H7 (cell line): ENCODE measurements at regions not wholly inside any gene's neighbourhood (a gene's known extent, or its start where the extent isn't known, plus 50 kb on each side); places are given as distances from the start of the nearest gene placed in this dataset.
A peak's percentile ranks its signal among the peaks of the same experiment; 100 is the strongest.
"Not testable (repeated sequence)": the region's sequence is repeated elsewhere in the genome, so short reads cannot be mapped to it uniquely, and the experiment has no call there.

Source experiments
- DNase-seq: peaks from one replicate; pipeline ENCODE4 v3.0.0; 2012
- H3K27me3 ChIP-seq: 2 replicates; pipeline ENCODE4 v1.6.0; 2011; ENCODE audit warnings: mild to moderate bottlenecking, low read length; ENCODE audit not compliant: control insufficient read depth, insufficient read depth
- H3K36me3 ChIP-seq: replicated peaks from 2 replicates; pipeline ENCODE4 v1.5.1; 2011; ENCODE audit warnings: low read length; ENCODE audit not compliant: control insufficient read depth, insufficient read depth
- H3K4me3 ChIP-seq: 2 replicates; pipeline ENCODE4 v1.5.1; 2011; ENCODE audit warnings: low read depth, mild to moderate bottlenecking, control low read depth, low read length, moderate library complexity; ENCODE audit not compliant: insufficient read depth

DNA sequence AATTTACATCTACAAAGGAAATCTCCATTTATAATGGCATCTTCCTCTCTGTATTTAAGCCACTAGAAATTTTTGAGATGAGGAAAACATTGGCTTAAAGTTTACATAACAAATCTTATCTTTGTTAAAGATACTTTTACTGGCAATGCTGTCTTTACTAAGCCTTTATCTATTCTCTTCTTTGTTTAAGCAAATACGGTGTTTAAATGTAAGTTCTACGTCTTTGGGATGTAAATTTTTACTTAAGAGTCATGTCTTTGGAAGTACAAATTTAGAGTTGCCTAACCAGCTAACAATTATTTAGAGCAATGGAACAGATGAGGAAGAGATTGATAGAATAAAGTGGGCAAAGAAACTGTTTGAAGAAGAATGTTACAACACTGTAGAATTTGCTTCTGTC is 1024.0 kb upstream of the PCDH10 start:
- Histone ChIP-seq H3K27me3 (no peaks in the 10 kb centered on the region), H3K4me3 (no peak overlapping the region), H3K36me3 (no peaks in the 10 kb centered on the region)
- no peak for DNase-seq

DNA sequence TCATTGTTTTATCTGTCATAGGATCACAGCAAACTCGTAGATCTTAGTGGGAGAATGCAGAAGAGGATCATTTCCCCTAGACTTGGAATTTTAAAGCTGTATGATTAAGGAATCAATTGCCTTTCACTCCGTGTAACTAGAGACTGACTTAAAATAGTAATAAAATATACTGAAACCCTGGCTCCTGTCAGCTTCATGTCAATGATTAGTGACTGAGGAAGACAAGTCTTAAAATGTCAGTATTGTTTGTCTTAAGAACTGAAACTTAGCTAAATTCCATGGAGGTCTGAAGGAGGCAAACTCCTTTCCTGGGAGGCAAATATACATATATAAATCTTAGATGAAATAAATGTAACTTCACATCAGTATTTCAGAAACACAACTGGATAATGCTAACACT is 1016.7 kb upstream of the PCDH10 start:
- Histone ChIP-seq H3K27me3 (no peaks in the 10 kb centered on the region), H3K4me3 (no peak overlapping the region), H3K36me3 (no peaks in the 10 kb centered on the region)
- no peak for DNase-seq

DNA sequence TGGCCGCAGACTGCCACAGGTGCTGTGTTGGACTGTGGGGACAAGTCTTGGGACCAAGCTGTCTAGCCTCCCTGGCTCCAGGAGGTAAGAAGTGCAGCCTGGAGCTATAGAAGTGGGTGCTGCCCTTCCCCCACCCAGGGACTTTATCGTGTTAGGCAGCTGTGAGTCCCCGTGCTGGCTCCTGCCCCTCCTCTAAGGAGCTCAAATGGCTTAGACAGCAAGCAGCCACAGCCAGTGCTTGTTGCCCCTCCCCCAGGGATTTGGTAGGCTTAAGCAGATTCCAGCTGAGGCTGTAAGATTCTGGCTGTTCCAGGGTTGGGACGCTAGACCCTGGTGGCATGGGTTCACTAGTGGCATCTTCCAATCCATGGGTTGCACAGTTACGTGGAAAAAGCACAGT is 979.4 kb upstream of the PCDH10 start:
- Histone ChIP-seq H3K36me3 (no peaks in the 10 kb centered on the region), H3K27me3 (no peaks in the 10 kb centered on the region), H3K4me3 (no peak overlapping the region)
- DNase-seq, result no peak

DNA sequence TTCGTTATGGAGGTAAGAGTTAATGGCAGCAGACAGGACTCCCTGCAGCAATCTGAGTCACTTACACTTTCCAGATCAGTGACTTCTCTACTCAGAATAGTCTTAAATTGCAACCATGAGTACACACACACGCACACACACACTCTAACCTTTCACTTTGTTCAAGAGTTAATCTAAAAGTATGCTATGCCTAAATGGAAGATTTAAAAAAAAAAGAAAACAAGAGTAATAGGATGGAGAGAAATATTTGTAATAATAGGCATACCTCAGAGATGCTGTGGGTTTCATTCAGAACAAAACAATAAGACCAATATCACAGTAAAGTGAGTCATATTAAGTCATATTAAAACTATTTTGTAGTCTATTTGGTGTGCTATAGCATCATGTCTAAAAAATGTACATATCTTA is 969.1 kb upstream of the PCDH10 start:
- no peak overlapping the region for H3K4me3 ChIP-seq
- no peaks in the 10 kb centered on the region for H3K27me3 ChIP-seq
- DNase-seq, result no peak
- H3K36me3 ChIP-seq, result no peaks in the 10 kb centered on the region

DNA sequence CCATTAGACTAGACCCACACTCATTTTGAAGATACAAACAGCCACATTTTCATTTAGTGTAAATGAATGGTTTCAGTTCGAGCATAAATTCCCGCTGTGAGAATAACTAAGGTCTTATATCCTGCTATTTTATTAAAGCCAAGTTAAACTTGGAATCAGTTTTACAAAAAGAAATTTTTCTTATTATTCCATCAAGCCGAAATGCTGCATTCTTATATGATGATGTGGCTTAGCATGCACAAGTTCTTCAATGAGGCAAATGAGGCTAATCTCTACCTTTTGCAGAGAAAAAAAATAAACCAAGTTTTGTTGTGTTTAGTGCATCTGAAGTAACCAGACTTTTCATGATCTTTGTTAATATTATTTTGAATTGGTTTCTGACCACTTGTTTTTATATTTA is 953.9 kb upstream of the PCDH10 start:
- DNase-seq, result no peak
- H3K27me3 ChIP-seq, result no peaks in the 10 kb centered on the region

DNA sequence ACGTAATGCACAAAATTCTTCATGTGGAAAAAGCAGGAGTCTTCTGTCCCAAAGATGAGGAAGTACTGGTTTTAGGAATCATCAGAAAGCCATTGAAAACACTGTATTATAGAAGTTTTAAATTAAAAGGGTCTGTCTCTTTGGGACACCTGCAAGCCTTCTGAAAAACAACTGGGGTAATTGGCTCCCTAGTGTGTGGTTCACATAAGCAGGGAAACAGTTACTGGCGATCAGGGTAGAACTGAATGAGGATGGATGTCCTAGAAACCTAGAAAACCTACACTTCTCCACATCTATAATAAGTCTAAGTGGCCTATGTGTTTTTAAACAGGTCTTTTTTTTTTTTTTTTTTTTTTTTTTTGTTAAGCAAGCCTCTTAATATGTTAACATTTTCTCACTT is 945.5 kb upstream of the PCDH10 start:
- no peak for DNase-seq
- Histone ChIP-seq H3K27me3 (no peaks in the 10 kb centered on the region), H3K4me3 (no peak overlapping the region), H3K36me3 (no peaks in the 10 kb centered on the region)

More for the DNA sequence above, 953.9 kb upstream of the PCDH10 start:
- no peaks in the 10 kb centered on the region for H3K36me3 ChIP-seq
- H3K4me3 ChIP-seq, result no peak overlapping the region

DNA sequence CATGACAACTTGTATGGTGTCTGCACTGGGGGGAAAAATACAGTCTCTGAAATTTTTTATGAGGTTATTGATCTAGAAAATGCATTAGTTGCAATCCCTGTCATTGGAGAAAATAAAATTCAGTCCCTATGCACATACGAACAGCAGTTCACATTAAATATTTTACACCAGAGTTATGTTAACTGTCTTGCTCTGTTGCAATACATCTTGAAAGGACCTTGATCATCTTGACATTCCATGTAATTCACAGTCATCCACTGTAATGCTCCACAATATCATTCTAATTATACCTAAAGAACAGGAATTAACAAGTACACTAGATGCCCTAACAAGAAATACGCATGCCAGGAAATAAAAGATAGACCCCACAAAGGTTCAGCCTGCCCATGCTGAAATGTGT is 934.6 kb upstream of the PCDH10 start:
- no peaks in the 10 kb centered on the region for H3K36me3 ChIP-seq
- no peak for DNase-seq
- no peaks in the 10 kb centered on the region for H3K27me3 ChIP-seq
- no peak overlapping the region for H3K4me3 ChIP-seq

DNA sequence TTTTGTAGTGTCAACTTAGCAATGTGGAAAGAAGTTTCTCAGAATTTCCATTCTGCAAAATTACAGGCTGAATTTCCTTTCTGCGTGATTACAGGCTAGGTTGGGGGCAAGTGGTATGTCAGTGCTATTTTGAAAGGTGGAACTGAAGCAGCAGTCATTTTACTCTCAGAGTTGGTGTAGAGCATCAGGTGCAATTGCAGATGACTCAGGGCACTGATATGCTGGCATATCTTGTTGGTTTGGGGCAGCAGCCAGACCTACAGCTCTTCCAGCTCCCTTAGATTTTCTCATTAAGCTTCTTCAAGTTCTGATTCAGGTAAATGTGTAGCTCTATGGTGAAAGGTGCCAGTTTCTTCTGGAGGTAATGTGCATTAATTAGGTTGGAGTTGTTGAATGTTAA is 930.7 kb upstream of the PCDH10 start:
- Histone ChIP-seq H3K4me3 (no peak overlapping the region), H3K36me3 (no peaks in the 10 kb centered on the region), H3K27me3 (no peaks in the 10 kb centered on the region)
- DNase-seq, result no peak

DNA sequence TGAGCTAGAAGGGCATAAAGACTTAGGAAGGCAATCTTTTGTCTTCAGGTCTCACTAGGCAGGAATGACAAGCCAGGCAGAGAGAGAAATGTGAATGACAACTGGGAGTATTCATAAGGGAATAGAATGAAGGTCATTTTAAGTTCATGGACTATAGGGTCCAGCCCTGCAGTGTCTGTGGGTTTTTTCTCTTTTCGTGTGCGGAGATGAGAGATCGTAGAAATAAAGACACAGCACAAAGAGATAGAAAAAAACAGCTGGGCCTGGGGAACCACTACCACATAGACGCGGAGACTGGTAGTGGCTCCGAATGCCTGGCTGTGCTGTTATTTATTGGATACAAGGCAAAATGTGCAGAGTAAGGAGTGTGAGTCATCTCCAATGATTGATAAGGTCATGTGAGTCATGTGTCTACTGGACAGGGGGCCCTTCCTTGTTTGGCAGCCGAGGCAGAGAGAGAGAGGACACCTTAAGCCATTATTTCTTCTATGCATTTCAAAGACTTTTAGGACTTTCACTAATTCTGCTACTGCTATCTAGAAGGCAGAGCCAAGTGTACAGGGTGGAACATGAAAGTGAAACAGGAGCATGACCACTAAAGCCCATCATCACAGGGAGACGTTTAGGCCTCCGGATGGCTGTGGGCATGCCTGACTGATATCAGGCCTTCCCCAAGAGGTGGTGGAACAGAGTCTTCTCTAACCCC is 921.8 kb upstream of the PCDH10 start:
- H3K27me3 ChIP-seq, result no peaks in the 10 kb centered on the region
- DNase-seq, result no peak
- no peaks in the 10 kb centered on the region for H3K36me3 ChIP-seq
- H3K4me3 ChIP-seq, result no peak overlapping the region

DNA sequence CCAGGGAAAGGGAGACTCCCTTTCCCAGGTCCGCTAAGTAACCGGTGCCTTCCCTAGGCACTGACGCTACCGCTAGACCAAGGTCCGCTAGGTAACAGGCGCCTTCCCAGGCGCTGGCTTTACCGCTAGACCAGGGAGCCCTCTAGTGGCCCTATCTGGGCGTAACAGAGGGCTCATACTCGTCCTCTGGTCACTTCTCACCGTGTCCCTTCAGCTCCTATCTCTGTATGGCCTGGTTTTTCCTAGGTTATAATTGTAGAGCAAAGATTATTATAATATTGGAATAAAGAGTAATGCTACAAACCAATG is 921.3 kb upstream of the PCDH10 start:
- H3K4me3 ChIP-seq, H3K36me3 ChIP-seq, H3K27me3 ChIP-seq: not testable (repeated sequence)
- DNase-seq, result peak; percentile 1

DNA sequence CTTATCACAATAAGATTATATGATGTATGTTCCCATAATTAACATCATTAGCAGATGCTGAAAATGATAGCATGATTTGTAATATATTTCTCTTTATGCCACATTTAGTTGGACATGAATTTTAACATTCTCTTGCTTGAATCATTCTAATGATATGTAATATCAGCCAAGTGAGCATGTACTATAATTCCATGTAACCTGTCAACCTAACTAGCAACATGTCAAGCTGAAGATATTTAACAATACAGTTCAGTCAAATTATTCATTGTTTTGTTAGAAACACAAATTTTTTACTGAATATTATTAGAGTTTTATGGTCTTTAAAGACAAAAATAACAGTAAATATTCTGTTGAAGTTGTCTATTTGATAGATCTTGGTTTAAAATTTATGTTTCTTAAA is 920.4 kb upstream of the PCDH10 start:
- H3K4me3 ChIP-seq, result no peak overlapping the region
- H3K27me3 ChIP-seq, result no peaks in the 10 kb centered on the region
- H3K36me3 ChIP-seq, result no peaks in the 10 kb centered on the region
- no peak for DNase-seq

DNA sequence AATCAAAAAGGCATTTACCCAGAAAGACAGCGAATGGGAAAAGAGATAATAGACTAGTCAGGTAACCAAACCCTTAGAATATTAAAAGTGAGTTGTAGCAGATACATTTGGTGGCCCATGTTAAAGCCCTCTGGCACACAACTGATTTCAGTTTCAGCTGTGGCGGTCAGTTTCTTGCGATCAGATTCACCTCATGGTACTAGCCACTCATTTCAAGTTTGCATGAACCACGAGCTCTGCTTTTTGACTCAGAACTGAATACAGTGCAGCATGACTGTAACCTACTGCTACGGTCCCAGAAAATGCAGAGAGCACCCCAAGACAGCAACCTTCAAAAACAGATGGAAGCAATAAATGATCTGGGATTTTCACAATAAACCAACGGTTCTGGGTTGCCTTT is 919.1 kb upstream of the PCDH10 start:
- H3K27me3 ChIP-seq, result no peaks in the 10 kb centered on the region
- DNase-seq, result no peak
- no peak overlapping the region for H3K4me3 ChIP-seq
- no peaks in the 10 kb centered on the region for H3K36me3 ChIP-seq

DNA sequence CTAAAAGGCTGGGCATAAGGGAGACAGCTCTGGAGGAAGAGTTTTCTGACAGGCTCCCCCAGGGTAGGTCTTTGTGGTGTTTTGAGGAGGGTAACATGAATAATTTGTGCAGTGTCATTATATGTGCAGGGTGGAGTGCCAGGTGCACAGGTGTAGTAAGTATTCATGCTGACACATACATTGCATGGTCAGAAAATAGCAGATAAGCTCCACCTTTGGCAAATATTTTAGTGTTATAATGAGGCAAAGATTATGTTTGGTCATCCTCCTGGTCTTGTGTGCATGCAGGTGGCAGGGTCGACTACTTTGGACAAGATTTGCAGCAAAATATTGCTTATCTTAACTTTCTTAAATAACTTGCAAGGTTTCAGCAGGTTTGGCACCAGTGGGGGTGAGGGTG is 910.4 kb upstream of the PCDH10 start:
- Histone ChIP-seq H3K27me3 (no peaks in the 10 kb centered on the region), H3K4me3 (no peak overlapping the region), H3K36me3 (no peaks in the 10 kb centered on the region)
- no peak for DNase-seq

DNA sequence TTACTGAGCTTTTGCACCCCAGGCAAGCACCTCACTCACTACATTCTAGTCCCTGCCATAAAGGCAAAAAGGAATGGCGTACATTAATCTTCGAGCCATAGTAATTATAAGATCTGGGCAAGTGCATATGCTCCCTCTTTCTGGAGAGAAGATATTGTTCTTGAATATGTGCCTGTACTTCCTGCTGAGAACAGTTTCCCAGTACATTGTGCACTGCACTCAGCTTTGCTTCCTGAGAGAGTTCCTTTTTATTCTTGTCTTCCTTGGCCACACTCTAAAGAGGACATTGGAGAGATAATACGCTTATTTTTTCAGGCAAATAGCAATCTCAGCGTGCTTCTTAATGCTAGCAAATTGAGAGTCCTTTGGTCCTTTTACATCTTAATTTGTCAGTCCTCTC is 909.0 kb upstream of the PCDH10 start:
- Histone ChIP-seq H3K27me3 (no peaks in the 10 kb centered on the region), H3K36me3 (no peaks in the 10 kb centered on the region), H3K4me3 (no peak overlapping the region)
- no peak for DNase-seq

DNA sequence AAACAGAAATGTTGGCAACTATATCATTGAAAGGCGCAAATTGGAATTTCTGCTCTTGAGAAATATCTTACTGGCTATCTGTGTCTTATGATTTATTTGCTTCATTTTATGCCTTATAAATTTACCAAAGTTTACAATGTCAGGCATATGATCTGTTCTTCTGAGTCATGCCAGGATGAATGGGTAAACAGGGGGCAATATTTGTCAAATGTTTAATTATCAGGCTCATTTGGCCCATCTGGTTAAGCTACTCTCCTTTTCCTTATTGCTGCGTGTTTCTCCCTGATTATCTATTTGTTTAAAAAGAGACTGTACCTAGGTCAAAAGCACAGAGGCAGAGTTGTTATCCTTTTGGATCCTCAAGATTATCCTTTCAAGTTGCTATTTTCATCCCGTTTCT is 903.8 kb upstream of the PCDH10 start:
- H3K27me3 ChIP-seq, result no peaks in the 10 kb centered on the region
- DNase-seq, result no peak
- no peak overlapping the region for H3K4me3 ChIP-seq
- H3K36me3 ChIP-seq, result no peaks in the 10 kb centered on the region

DNA sequence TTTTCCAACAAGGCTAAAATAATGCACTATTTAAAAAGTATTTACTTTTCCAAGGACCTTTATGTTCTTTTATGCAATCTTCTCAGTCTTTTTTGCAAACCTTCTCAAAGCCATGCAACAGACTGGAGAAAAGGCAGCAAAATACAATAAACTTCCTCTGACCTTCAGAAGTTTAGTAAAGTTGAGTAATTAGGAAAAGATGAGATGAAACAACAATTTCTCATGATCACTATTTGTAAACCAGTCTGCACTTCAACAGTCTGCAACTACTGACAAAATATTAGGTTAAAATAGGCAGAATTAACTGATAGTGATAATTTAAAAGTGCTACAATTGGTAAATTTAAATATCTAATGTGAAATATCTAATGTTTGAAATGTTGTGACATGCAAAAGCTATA is 884.9 kb upstream of the PCDH10 start:
- Histone ChIP-seq H3K36me3 (no peaks in the 10 kb centered on the region), H3K4me3 (no peak overlapping the region), H3K27me3 (no peaks in the 10 kb centered on the region)
- no peak for DNase-seq
